Activated T-cell treated with anti-CD3 and anti-CD28 coated beads for 48 hours (primary cell): ENCODE measurements at regions not wholly inside any gene's neighbourhood (a gene's known extent, or its start where the extent isn't known, plus 50 kb on each side); places are given as distances from the start of the nearest gene placed in this dataset.
"Not testable (repeated sequence)": the region's sequence is repeated elsewhere in the genome, so short reads cannot be mapped to it uniquely, and the experiment has no call there.

Experiments
- DNase-seq: peaks from one replicate; pipeline ENCODE4 v3.0.0-alpha.2; 2020; ENCODE audit warnings: low read depth

DNA sequence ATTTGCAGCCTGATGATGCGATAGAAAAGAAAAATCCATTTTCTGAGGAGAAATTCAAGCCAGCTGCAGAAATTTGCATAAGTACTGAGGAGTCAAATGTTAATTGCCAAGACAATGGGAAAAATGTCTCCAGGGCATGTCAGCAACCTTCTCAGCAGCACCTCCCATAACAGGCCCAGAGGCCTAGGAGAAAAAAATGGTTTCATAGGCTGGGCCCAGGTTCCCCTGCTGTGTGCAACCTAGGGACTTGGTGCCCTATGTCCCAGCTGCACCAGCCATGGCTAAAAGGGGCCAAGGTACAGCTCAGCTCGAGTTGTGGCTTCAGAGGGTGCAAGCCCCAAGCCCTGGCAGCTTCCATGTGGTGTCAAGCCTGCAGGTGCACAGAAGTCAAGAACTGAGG lies 144.8 kb upstream of the PRKD1 start:
- not testable (repeated sequence) for DNase-seq

DNA sequence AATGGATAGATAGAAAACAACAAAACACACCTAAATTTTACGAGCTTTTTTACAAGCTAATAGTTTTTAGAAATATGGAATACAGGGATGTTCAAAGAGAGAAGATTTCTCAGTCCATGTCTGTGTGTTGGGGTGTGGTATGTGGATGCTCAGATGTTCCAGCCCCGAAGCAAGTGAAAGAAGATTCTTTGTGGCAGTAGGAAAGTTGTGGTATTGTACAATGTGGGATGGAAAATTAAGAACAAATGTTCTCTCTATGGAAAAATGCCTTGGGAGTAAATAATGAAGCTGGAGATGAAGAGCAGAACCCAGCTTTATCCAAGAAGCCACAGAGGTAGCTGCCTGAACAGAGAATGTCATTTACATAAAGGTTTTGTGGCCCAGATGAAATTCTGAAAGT lies 150.3 kb upstream of the PRKD1 start:
- DNase-seq, result no peak

DNA sequence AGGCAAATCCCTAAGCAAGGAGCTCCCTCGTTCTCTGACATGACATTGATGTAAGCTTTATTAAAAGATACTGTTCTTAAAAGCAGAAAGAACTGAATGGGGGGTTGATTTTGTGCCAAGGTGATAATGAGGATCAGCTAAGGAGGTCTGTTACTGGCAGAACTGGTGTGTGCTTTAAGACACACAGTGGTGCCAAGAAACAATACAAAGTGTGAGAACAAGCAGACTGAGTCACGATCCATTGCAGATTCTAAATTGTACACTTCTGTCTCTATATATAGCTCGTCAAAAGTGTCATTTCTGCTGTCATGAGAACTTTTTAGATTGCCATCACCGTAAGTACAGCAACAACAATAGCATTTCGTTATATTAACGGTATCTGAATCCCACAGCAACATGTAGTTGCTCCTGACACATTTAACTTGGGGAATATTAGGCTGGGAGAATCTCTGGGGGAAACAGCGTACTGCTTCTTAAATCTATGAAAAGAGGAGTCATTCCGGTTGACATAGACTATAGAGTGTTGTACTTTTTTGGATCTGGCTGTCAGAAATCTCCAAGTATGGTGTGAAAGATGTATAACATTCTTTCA lies 151.3 kb upstream of the PRKD1 start:
- no peak for DNase-seq

DNA sequence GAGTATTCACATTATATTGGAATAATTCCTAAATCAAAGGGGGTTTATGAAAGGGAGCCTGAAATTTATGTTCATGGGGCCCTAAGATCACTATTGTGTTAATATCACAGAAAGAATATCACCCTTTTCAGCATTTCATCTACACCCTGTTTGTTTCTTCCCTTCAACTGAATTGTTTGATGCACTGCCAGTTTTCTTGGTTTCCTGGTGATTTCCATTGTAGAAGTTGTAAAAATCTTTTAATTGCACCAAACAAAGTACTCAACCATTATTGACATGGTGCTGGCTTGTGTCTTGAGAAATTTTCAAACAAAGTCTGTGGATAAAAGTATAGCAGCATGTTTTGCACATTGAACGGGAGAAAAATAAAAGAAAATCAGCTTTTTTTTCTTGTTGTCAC lies 154.8 kb upstream of the PRKD1 start:
- no peak for DNase-seq

DNA sequence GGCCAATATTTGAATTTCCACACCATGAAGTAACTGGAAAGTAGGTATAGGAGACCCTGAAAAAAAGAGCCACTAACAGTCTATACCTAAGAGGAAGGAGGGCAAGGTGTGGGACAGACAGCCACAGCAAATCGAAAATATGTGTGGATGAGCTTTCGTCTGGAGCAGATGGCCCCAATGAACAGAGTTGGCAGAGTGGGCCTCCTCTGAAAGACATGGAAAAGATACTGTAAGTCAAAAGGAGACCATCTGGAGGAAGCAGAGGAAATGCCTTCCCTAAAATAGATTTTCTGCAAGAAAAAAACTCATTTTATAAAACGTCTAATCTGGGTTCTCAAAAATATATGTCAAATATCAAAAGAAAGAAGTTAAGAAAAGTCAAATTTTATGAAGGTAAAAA lies 157.2 kb upstream of the PRKD1 start:
- no peak for DNase-seq

DNA sequence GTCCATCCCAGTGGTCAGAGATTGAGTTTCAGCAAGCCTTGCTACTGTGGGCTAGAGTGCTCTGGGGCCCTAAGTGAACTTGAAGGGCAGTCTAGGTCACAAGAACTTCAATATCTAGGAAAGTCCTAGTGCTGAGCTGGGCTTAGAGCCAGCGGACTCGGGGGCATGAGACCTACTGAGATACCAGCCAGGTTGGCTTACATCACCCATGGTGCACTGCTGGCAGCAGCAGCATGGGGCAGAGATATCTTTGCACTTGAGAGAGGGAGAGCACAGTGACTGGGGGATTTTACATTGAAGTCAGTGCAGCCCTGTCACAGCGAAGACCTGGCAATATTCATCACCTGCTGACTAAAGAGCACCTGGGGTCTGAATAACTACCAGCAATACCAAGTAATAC lies 158.3 kb upstream of the PRKD1 start:
- DNase-seq, result no peak

DNA sequence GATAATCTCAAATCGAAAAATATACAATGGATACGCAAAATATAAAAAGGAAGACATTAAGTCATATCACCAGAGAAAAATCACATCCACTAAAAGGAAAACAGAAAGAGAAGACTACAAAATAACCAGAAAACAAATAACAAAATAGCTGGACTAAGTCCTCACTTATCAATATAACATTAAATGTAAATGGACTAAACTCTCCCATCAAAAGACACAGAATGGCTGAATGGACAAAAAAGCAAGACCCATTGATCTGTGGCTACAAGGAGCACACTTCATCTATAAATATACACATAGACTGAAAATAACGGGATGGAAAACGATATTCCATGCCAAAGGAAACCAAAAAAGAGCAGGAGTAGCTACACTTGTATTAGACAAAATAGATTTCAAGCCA lies 161.0 kb upstream of the PRKD1 start:
- no peak for DNase-seq

DNA sequence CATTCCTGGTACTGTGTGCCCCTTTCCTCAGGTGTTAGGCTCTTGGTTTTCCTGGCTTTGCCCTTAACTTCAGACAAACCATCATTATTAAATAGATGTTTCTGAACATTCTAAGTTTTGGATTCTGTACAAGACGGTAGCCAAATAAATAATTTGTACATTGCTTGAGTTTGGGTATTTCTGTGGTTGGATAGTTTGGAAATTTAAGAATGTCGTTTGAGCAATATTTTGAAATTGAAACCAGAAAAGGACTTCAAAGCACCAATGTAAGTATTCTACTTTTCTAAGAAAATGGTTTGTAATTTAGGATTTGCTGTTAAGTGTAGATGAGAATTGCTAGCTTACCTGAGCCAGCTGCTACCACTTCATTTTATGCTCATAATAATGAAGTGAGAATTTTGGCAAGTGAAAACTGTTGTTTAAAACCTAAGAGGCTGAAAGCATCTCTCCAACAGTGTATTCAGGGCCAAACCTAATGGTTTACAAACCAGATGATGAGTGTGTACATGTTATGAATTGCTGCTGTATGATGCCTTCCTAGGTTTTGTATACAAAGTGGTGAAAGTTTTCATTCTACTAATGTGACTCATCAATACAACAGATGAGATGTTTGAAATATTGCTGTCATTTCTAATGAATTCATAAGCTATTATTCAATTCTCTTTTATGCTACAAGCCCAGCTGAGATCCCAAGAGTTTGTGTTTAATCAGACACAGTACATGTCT lies 181.5 kb upstream of the PRKD1 start:
- no peak for DNase-seq

DNA sequence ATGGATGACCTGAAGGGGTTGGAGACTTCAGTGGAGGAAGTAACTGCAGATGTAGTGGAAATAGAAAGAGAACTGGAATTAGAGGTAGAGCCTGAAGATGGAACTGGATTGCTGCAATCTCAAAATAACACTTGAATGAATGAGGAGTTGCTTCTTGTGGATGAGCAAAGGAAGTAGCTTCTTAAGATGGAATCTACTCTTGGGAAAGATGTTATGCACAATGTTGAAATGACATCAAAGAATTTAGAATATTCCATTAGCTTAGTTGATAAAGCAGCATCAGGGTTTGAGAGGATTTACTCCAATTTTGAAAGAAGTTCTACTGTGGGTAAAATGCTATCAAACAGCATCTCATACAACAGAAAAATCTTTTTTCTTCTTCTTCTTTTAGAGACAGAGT lies 186.4 kb upstream of the PRKD1 start:
- no peak for DNase-seq

DNA sequence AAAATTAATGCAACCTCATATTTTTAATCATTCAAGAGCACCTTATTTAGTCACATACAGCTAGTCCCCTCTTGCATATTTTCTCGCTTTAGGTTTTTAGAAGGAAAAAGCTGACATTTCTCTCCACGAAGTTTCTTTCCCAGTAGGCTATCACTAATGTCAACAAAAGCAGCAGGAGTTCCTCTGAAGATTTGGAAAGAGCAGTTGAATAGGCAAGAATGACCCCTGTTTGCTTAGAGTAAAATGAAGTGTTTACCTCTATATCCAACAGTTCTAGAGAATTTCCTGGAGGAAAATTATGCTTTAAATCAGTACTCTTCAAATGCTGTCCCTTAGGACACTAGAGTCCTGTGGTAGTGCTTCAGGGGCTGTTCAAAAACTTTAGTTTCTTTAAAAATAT lies 188.1 kb upstream of the PRKD1 start:
- DNase-seq, result no peak

DNA sequence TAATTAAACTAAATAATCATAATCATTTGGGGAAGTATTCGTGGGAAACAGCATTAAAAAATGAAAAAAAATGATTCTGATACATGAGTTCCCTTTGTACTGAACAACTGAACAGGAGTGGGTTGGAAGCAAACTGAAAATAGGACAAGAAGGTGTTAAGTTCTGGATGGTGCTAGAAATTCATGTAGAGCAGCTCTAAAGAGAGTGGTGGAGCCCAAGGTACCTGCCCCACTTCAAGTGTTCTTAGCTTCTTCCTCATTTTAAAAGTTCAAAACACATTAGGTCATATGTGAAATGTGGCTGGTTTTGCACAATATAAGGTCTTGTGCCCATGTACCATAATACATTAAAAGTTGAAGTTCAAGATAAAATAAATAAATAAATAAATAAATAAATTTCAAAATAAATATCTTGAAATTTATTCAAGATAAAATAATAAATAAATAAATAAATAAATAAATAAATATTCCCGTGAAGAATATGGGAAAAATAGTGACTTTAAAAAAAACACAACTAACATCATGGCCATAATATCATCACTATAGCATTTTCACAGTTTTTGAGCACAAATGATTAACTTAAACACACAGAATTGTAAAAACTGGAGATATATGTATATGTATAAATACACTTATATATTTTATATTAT lies 191.5 kb upstream of the PRKD1 start:
- no peak for DNase-seq

DNA sequence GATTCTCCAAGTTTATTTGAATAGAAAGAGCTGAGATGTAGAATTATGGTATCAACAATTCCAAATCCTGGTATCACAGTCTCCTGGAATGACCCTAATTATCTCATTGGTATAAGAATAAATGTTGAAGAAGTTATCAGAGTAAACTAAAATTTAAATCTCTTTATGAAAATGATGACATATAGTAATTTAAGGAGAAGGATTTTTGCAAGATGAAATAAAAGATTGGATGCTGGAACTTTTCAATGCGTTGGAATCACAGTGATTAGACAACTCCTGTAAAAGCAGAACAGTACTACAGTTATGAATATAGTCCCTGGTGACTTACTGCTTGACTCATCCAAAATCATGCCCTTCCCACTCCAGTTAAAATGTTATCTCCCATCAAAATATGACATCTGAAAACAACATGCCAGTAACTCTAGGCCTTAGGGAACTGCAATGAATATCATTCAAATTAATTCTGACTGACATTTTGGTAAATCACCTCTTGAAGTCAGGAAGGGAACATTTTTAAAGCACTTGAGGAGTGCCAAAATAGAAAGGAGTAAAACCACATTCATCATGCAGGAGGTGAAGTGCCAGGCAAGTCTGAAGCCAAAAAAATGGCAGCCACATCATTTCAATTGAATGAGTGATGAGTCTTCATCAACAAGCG lies 197.8 kb upstream of the PRKD1 start:
- no peak for DNase-seq

DNA sequence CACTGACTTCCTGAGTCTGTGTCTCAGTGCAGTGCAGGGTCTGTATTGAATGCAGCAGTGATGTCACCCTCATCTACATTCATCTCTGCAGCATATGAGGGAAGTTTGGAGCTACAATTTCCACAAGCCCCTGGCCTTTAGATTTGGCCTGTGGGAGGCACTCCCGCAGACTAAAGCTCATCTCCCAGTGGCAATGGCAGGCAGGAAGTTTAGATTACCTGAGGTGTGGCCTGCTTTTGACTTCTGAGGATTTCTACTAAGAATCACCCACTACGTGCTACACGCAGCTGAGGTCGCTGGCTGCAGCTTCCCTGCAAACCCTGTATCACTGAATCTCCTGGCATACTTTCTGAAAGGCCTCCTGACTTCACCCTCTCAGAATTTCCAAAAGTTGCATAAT lies 202.2 kb upstream of the PRKD1 start:
- DNase-seq, result no peak

DNA sequence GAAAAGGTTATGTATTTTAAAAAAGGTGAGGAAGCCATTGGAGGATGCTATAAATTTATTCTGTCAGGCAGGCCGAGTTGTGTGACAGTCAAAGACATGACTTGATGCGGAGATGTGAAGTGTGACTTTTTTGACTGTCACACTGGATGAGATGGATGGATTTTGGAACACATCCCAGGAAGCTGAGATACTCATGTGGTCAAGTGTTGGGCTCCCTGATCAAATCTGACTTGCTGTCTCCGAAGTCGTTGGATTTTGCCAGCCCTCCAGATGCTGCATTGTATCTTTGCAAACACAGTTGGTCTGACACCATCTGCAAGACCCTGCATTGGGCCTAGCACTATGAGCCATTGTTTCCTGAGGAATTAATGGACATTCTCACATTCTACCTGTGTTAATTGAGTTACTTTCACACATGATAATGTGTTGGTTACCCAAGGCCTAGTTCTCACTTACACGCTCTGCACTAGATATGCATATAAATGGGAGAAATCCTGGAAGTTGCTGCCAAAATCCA lies 204.0 kb upstream of the PRKD1 start:
- no peak for DNase-seq

DNA sequence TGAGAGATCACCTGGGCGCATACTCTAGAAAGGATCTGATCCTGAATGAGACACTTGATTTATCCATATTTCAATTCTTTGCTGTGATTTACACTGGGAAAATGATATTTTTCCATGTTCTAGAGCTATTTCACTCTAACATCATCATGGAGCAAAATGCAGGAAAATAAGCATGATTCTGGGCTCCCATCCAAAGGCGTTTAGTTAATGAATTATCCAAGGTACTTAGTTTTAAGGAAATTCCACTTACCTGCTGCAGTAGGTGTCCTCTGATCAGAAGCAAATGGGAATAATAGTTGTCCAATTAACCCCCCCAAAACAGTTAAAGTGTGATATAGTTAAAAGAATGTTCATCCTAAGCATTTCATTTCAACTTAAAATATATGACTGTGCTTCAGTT lies 204.5 kb upstream of the PRKD1 start:
- DNase-seq, result no peak

DNA sequence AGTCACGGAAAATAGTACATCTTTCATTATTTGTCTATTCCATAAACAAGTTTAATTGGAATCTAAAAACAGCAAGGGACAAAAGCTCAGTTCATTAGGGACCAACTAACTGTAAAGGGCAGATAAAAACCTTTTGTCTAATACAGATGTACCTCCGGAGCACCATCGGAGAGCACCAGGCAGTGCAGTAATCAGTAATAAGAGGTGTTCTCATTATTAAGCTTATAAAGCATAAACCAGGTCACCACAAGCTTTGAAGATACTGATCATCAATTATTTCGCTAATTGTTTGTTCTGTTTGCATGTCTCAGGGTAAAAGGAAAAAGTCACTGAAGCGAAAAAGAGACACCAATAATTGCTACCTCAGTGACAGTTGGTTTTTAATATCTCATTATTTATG lies 207.3 kb upstream of the PRKD1 start:
- no peak for DNase-seq

DNA sequence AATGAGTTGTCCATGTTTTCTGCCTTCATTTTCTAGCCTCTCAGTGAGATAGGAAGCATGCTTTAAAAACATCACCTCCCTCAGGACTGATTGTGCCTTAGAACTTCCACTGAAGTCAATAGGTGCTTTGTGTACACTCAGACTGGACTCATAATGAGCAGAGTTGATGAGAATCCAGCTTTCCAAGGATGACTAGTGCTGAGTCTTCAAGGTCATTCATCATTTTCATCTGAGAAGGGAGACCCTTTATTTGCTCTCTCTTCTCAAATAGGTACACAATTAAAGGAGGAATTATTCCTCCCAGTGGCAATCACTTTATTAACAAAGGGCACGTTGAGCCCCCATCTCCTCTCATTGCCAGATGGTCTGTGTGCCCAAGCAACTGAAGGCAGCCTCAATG lies 210.9 kb upstream of the PRKD1 start:
- no peak for DNase-seq

DNA sequence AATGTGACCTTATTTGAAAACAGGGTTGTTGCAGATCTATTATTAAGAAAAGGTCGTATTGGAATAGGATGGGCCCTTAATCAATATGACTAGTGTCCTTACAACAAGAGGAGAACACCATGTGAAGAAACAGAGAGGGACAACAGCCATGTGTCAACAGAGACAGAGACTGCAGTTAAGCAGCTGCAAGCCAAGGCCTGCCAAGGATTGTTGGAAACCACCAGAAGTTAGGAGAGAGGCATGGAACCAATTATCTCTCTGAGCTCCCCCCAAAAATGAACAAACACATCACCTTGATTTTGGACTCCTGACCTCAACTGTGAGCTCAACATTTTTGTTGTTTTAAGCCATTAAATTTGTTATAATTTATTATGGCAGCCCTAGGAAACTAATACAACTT lies 214.6 kb upstream of the PRKD1 start:
- no peak for DNase-seq

DNA sequence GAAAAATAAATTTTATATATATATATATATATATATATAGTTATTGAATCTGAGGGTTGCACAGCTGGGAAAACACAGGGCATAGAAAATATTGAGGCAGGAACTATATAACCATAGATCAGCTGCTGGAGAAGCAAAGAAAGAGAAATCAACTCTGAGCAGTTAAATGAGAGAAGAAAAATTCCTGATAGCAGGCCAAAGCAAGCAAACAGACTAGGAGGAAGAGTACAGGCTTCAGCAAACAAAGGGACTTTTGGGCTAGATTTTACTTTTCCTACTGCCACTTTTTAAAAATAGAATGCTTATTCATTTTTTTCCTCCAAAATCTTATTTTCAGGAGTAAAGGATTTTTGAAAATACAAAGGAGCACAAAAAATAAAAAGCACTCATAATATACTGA lies 216.0 kb upstream of the PRKD1 start:
- no peak for DNase-seq

DNA sequence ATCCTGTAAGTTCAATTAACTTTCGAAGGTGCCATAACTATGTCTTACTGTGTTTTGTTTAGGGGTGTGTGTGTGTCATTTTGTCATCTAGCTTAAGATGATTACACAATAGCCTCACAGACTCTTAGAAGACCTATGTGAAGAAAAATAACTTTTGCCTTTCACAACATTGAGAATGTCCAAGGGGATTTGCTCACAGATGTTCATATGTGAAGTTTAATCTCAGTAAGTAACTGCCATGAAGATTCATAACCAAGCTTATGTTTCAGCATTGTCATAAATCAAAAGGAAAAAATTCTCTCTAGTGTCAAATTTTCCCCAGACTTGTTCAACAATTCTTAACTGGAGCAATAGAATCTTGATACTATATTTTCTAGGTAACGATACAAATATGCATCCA lies 226.1 kb upstream of the PRKD1 start:
- DNase-seq, result no peak

DNA sequence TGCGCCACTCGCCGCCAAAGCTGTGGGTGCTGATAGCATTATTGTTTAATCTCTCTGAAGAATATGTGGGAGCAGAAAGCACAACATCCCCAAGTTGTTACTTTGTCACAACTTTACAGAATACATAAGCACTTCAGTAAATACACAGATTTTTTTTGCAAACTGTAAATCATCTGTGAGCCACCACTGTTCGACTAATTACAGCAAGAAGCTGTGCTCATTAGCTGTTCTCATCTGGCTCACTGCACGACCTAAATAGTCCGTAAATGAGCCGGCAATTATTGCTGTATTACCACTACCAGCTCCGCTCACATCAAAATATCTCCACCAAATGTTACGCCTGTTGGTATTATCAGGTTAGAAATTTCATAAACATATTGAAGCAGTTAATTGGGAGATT lies 228.9 kb upstream of the PRKD1 start:
- no peak for DNase-seq

DNA sequence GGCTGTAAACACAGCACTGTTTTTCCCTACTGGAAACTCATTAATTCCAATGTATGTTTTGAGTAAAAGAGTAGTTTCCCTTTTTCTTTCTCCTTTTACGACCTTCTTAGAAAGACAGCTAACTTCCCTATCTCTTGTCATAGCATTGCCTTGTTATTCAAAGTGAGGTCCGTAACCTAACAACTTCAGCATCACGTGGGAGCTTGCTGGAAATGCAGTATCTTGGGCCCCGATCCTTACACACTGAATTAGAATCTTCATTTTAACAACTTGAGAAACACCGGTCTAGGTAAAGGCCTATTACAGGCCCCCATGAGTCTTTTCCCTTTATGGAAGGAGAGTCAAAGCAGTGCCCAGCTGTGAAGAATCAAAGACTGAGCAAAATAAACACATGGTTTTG lies 230.7 kb upstream of the PRKD1 start:
- no peak for DNase-seq

DNA sequence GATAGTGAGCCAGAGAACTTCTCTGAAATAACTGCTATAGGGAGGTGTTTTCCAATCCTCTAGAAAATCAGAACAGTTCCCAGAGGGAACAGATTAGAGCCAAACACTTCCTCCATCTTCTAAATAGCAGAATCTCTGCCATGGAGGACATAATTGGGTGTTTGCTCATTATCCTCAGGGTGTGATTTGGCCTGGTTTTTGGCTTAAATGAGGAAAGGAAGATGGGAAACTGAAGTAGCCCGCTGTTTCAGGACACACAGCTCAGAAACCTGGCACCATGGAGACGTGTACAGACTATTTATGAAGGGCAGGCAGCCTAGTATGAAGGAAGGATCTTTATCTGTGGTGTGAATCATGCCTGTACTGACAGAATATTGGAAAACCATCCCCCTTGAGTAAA lies 231.7 kb upstream of the PRKD1 start:
- DNase-seq, result no peak
